Endothelial cell of umbilical vein (primary cell): ENCODE measurements at regions not wholly inside any gene's neighbourhood (a gene's known extent, or its start where the extent isn't known, plus 50 kb on each side); places are given as distances from the start of the nearest gene placed in this dataset.

Experiments used
- BruUV-seq: library from RNA; stranded (reverse); fragments of 400-500 nt; replicated peaks from 2 replicates; lab custom pipeline; 2021; lab: Mats Ljungman, UMichigan
- CTCF ChIA-PET: fragments of 300-600, 350-600 bp; sonication (Branson Sonifier 250); formaldehyde crosslinking; loops from one replicate; lab custom pipeline; 2021; ENCODE audit warnings: antibody characterized with exemption, inconsistent platforms; lab: Charles Lee
- POLR2A ChIA-PET: fragments of 300-600, 350-600 bp; sonication (Branson Sonifier 250); formaldehyde crosslinking; loops from one replicate; lab custom pipeline; 2021; ENCODE audit warnings: antibody characterized with exemption, inconsistent platforms; lab: Charles Lee
- DNase-seq: peaks from one replicate; pipeline ENCODE4 v3.0.0-alpha.2; 2011; ENCODE audit warnings: low read depth, low spot score
- FAIRE-seq: peaks from 2 replicates; lab custom pipeline; 2011; peaks lifted over from hg19 to GRCh38; lab: Jason Lieb, UNC
- H2AFZ ChIP-seq: 2 replicates; pipeline ENCODE4 v1.6.0; 2012; ENCODE audit warnings: low read depth, low read length, control low read depth, inconsistent platforms
- H3K27ac ChIP-seq: 2 replicates; pipeline ENCODE4 v1.5.1; 2011; ENCODE audit warnings: low read depth, mild to moderate bottlenecking, control low read depth, low read length, moderate library complexity; ENCODE audit not compliant: insufficient read depth
- H3K27me3 ChIP-seq, 2 experiments: 2 replicates each; pipeline versions ENCODE4 v1.6.0 to v1.6.1; 2011; ENCODE audit warnings: low read length in 2 of 2, mixed read lengths in 1 of 2; ENCODE audit not compliant: control insufficient read depth in 2 of 2, insufficient read depth in 2 of 2
- H3K36me3 ChIP-seq, 2 experiments: 2 replicates in 1 of 2; 3 replicates in 1 of 2; pipeline ENCODE4 v1.5.1; 2011; ENCODE audit warnings: low read length in 2 of 2, mild to moderate bottlenecking in 1 of 2, moderate library complexity in 1 of 2; ENCODE audit not compliant: control insufficient read depth in 2 of 2, insufficient read depth in 2 of 2; ENCODE audit errors: extremely low read depth in 1 of 2
- H3K4me1 ChIP-seq: 3 replicates; pipeline ENCODE4 v1.5.1; 2011; ENCODE audit warnings: mild to moderate bottlenecking, low read length; ENCODE audit not compliant: control insufficient read depth, insufficient read depth; ENCODE audit errors: extremely low read depth
- H3K4me2 ChIP-seq: 2 replicates; pipeline ENCODE4 v1.6.1; 2011; ENCODE audit warnings: low read length, control low read depth, mixed read lengths; ENCODE audit not compliant: insufficient read depth
- H3K4me3 ChIP-seq, 3 experiments: fragments of 200-600 bp in 1 of 3; sonication (generic), shearing (Covaris generic) in 1 of 3; replicated peaks in 1 of 3; 2 replicates each; pipeline ENCODE4 v1.5.1; 2011 to 2016; ENCODE audit warnings: control low read depth in 3 of 3, low read length in 3 of 3, mild to moderate bottlenecking in 2 of 3, inconsistent platforms in 1 of 3, low read depth in 1 of 3, moderate library complexity in 1 of 3; ENCODE audit not compliant: insufficient read depth in 1 of 3
- H3K79me2 ChIP-seq: 2 replicates; pipeline ENCODE4 v1.6.0; 2012; ENCODE audit warnings: low read length, inconsistent platforms; ENCODE audit not compliant: control insufficient read depth, insufficient read depth
- H3K9ac ChIP-seq: replicated peaks from 2 replicates; pipeline ENCODE3; 2011; ENCODE audit warnings: low read length, control low read depth; ENCODE audit not compliant: insufficient read depth; ENCODE audit errors: extremely low read depth
- H3K9me1 ChIP-seq: replicated peaks from 3 replicates; pipeline ENCODE4 v1.6.0; 2011; ENCODE audit warnings: mild to moderate bottlenecking, low read length; ENCODE audit not compliant: control insufficient read depth, insufficient read depth; ENCODE audit errors: extremely low read depth
- H3K9me3 ChIP-seq: replicated peaks from 2 replicates; pipeline ENCODE4 v1.5.1; 2012; ENCODE audit warnings: low read length, inconsistent platforms; ENCODE audit not compliant: control insufficient read depth, insufficient read depth
- H4K20me1 ChIP-seq: replicated peaks from 2 replicates; pipeline ENCODE3; 2011; ENCODE audit warnings: mild to moderate bottlenecking, low read length; ENCODE audit not compliant: control insufficient read depth, insufficient read depth; ENCODE audit errors: extremely low read depth
- CTCF ChIP-seq, 2 donors: IDR thresholded peaks; 1 replicate in 1 of 2; 2 replicates in 1 of 2; pipeline ENCODE4 v1.5.1; 2011; ENCODE audit warnings: low read length in 2 of 2, mild to moderate bottlenecking in 2 of 2, moderate library complexity in 2 of 2, control low read depth in 1 of 2, inconsistent platforms in 1 of 2, low read depth in 1 of 2; ENCODE audit not compliant: insufficient read depth in 1 of 2; ENCODE audit errors: extremely low read depth in 1 of 2
- EZH2 ChIP-seq: IDR thresholded peaks from 2 replicates; pipeline ENCODE4 v1.6.1; 2012; ENCODE audit warnings: borderline replicate concordance, low read depth, mild to moderate bottlenecking, moderate library complexity, low read length, inconsistent platforms; ENCODE audit not compliant: severe bottlenecking
- FOS ChIP-seq: IDR thresholded peaks from 2 replicates; pipeline ENCODE4 v1.6.1; 2011; ENCODE audit warnings: mild to moderate bottlenecking, low read length, moderate library complexity, borderline replicate concordance; ENCODE audit not compliant: insufficient read depth
- GATA2 ChIP-seq: IDR thresholded peaks from 2 replicates; pipeline ENCODE4 v1.7.0; 2011; ENCODE audit warnings: low read depth, mild to moderate bottlenecking, moderate library complexity, mixed read lengths, low read length; ENCODE audit not compliant: insufficient read length, insufficient read depth
- JUN ChIP-seq: IDR thresholded peaks from 2 replicates; pipeline ENCODE4 v1.6.1; 2011; ENCODE audit warnings: borderline replicate concordance, low read depth; ENCODE audit not compliant: insufficient read length, insufficient read depth
- MAX ChIP-seq: IDR thresholded peaks from 2 replicates; pipeline ENCODE4 v1.6.1; 2011; ENCODE audit not compliant: insufficient read depth, insufficient read length
- MYC ChIP-seq: IDR thresholded peaks from one replicate; pipeline ENCODE4 v1.6.1; 2011; ENCODE audit warnings: mild to moderate bottlenecking, low read depth, low read length
- POLR2A ChIP-seq: IDR thresholded peaks from 2 replicates; pipeline ENCODE4 v1.6.1; 2012; ENCODE audit warnings: low read depth, mild to moderate bottlenecking, control low read depth, low read length
- POLR2AphosphoS5 ChIP-seq: IDR thresholded peaks from 2 replicates; pipeline ENCODE4 v1.6.1; 2012; ENCODE audit warnings: low read depth, mild to moderate bottlenecking, control low read depth, low read length, moderate library complexity; ENCODE audit not compliant: insufficient read depth
- dilution Hi-C: fragments of 300-500 bp; cut with MboI; formaldehyde crosslinking; loops from one replicate; pipeline ENCODE4 v1.15.0; 2019; ENCODE audit warnings: low sequenced_read_pairs; ENCODE audit not compliant: extremely low pct_ligation_motif_present
- intact Hi-C: fragments of 100-400 bp; cut with micrococcal nuclease; formaldehyde crosslinking; loops from one replicate; pipeline ENCODE4 v1.10.0; 2022

DNA sequence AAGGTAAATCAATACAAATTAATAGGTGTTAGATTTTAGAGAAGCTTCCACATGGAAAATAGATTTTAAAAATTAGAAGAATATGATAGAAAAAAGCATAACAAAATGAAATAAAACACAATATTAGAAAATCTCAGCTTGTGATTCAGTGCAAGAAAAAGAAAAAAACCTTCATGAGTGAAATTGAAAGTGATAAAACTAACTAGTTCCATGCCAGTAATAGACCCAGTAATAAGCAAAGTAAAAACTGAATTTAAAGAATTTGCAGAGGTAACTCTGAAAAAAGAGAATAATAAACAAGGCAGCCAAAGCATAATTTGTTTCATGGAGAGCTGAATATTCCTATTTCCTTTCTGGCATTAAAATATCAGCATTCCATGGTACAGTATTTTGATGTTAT is 174.3 kb upstream of the TENM3 start:
- H3K4me1 ChIP-seq = no peaks in the 10 kb centered on the region
- H3K27me3 ChIP-seq = no peaks in the 10 kb centered on the region
- DNase-seq = no peak
- H3K27ac ChIP-seq = no peak overlapping the region
- ChIA-PET CTCF (no interaction called here), POLR2A (no interaction called here)
- peaks cover 7% of the 10 kb centered on the region for H3K9me3 ChIP-seq
- dilution Hi-C loops = no loop called here
- FAIRE-seq = no peak
- H2AFZ ChIP-seq = no peak overlapping the region
- H4K20me1 ChIP-seq = no peaks in the 10 kb centered on the region
- H3K79me2 ChIP-seq = no peaks in the 10 kb centered on the region
- TF ChIP-seq POLR2AphosphoS5 = no peak
- TF ChIP-seq FOS = no peak
- TF ChIP-seq EZH2 = no peak
- no peak for TF ChIP-seq GATA2
- no peak for TF ChIP-seq POLR2A
- no peak for TF ChIP-seq CTCF (IDR thresholded peaks at IDR 0.05; ENCODE audit: extremely low read depth in 1 of 2, insufficient read depth in 1 of 2, low read depth in 1 of 2, low read length in 2 of 2)
- no peak for TF ChIP-seq JUN
- TF ChIP-seq MYC = no peak
- TF ChIP-seq MAX = no peak
- BruUV-seq = no TSS peak
- no peak overlapping the region for H3K9ac ChIP-seq
- H3K9me1 ChIP-seq = no peaks in the 10 kb centered on the region
- intact Hi-C loops = no loop called here
- no peak overlapping the region for H3K4me2 ChIP-seq
- no peaks in the 10 kb centered on the region for H3K36me3 ChIP-seq
- H3K4me3 ChIP-seq = no peak overlapping the region
